ENCODE measurements at regions not wholly inside any gene's neighbourhood (a gene's known extent, or its start where the extent isn't known, plus 50 kb on each side); places are given as distances from the start of the nearest gene placed in this dataset.
"Not testable (repeated sequence)": the region's sequence is repeated elsewhere in the genome, so short reads cannot be mapped to it uniquely, and the experiment has no call there.

DNA sequence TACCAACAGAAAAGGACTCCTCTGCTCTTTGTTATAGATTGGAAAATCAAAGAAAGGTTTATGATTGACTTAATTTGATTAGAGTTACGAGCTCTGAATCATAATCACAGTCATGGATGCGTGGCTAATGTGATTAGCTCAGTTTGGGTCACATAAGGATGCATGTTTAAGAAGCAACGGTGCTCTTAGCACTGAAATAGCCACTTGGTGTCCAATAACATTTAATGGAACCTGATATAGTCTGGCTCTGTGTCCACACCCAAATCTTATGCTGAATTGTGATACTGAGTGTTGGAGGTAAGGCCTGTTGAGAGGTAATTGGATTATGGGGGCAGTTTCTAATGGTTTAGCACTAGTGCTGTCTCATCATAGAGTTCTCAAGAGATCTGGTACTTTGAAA is 501.6 kb downstream of the SLC6A15 start:
- no peak overlapping the region for H3K4me3 ChIP-seq (ENCODE audit: low read depth, low read length)
- DNase-seq (ENCODE audit: low read depth), result no peak
- TF ChIP-seq, protein P1, sequence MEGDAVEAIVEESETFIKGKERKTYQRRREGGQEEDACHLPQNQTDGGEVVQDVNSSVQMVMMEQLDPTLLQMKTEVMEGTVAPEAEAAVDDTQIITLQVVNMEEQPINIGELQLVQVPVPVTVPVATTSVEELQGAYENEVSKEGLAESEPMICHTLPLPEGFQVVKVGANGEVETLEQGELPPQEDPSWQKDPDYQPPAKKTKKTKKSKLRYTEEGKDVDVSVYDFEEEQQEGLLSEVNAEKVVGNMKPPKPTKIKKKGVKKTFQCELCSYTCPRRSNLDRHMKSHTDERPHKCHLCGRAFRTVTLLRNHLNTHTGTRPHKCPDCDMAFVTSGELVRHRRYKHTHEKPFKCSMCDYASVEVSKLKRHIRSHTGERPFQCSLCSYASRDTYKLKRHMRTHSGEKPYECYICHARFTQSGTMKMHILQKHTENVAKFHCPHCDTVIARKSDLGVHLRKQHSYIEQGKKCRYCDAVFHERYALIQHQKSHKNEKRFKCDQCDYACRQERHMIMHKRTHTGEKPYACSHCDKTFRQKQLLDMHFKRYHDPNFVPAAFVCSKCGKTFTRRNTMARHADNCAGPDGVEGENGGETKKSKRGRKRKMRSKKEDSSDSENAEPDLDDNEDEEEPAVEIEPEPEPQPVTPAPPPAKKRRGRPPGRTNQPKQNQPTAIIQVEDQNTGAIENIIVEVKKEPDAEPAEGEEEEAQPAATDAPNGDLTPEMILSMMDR (IDR thresholded peaks at IDR 0.05; ENCODE audit: low read depth, low read length, missing control alignments), result no peak

DNA sequence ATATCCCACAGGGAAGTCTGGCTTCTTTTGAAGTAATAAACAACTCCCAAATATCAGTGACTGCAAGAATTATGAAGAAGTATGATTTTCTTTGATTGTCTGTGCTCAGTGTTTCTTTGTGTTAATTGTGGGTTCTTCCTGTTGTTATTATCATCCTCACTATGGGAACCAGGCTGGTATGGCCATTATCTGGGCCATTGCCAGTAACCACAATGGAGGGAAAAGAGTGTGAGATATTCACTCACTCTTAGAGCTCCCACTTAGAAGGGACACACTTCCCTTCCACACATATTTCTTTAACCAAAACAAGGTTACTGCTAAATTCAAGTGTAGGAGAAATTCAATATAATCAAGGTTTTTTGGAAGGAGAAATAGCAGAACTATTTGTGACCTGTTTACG is 503.7 kb downstream of the SLC6A15 start:
- DNase-seq (ENCODE audit: low read depth), result no peak
- TF ChIP-seq, protein P1 (IDR thresholded peaks at IDR 0.05; ENCODE audit: low read depth, low read length, missing control alignments), result no peak
- no peak overlapping the region for H3K4me3 ChIP-seq (ENCODE audit: low read depth, low read length)

DNA sequence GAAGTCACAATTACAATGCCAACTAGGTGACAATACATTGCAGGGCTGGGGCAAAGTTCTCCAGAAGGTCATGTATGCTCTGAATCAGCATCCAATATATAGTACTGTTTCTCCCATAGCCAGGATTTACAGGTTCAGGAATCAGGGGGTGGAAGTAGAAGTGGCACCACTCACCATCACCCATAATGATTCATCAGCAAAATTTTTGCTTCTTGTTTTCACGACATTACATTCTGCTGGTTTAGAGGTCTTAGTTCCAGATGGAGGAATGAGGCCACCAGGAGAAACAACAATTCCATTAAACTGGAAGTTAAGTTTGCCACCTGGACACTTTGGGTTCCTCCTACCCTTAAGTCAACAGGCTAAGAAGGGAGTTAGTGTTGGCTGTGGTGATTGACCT is 505.9 kb downstream of the SLC6A15 start:
- DNase-seq (ENCODE audit: low read depth); H3K4me3 ChIP-seq (ENCODE audit: low read depth, low read length): not testable (repeated sequence)

DNA sequence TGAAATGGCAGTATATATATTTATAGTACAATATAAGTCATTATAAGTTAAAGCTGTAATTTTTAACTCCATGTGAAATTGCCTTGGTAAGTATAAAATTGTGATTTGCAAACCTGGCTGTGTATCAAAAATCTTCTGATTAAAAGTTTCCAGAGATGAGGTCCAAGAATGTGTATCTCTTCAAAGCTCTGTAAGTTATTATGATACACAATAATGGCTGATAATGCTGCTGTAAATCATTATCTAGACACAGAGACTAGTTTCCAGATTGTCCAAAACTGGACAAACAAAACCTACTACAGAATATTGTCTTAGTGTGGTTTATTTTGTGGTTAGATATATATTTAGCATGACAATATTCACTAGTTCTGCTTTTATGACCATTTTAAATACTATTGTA is 514.8 kb downstream of the SLC6A15 start:
- TF ChIP-seq, protein P1 (IDR thresholded peaks at IDR 0.05; ENCODE audit: low read depth, low read length, missing control alignments), result no peak
- no peak for DNase-seq (ENCODE audit: low read depth)
- H3K4me3 ChIP-seq (ENCODE audit: low read depth, low read length), result no peak overlapping the region

DNA sequence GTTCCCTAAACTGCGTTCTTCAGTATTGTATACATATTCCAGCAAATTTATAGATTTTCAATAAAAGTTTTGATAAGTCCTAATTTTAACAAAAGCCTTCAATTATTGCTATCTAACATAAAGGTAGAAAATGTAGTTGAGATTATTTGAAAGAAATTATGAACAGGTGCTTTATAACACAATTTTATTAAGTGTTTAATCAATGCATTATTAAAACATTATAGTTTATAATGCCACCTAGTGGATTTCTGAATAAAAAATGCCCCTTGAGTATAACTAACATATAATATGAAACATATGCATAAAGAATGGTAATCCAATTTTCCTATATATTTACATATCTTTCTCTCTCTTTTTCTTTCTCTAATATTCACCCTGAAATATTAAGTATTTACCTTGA is 515.3 kb downstream of the SLC6A15 start:
- no peak for DNase-seq (ENCODE audit: low read depth)
- TF ChIP-seq, protein P1 (IDR thresholded peaks at IDR 0.05; ENCODE audit: low read depth, low read length, missing control alignments), result no peak
- no peak overlapping the region for H3K4me3 ChIP-seq (ENCODE audit: low read depth, low read length)

DNA sequence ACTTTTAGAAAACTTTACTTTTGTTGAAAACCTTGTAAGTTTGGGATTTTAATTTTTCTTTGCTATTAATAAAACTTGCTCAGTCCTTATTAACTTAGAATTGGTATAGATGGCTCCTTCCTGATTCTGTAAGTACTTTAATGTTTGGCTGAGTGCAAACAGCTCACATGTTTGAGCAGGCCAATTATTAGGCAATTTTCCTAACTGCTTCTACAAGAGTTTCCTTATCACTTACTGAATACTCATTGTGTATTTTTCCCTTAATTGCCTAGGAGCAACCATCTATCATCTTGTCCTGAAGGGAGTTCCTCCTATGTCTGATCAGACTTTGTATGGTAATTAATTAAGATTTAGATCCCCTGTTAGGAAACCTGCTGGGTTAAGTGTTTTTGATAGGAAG is 521.4 kb downstream of the SLC6A15 start:
- not testable (repeated sequence) for H3K4me3 ChIP-seq (ENCODE audit: low read depth, low read length); DNase-seq (ENCODE audit: low read depth)

DNA sequence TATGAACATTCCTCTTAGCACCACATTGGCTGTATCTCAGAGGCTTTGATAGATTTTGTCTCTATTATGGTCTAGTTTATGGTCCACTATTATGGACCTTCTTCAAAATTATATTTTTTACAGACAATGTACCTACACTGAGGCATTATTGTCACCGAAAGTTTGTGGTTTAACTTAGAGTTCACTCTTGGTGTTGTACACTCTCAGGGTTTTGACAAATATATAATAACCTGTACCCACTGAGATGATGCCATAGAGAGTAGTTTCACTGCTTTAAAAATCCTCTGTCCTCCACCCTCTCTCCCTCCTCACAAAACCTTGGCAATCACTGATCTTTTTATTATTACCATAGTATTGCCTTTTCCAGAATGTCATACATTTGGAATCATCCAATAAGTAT is 528.2 kb downstream of the SLC6A15 start:
- TF ChIP-seq, protein P1 (IDR thresholded peaks at IDR 0.05; ENCODE audit: low read depth, low read length, missing control alignments), result no peak
- no peak for DNase-seq (ENCODE audit: low read depth)

DNA sequence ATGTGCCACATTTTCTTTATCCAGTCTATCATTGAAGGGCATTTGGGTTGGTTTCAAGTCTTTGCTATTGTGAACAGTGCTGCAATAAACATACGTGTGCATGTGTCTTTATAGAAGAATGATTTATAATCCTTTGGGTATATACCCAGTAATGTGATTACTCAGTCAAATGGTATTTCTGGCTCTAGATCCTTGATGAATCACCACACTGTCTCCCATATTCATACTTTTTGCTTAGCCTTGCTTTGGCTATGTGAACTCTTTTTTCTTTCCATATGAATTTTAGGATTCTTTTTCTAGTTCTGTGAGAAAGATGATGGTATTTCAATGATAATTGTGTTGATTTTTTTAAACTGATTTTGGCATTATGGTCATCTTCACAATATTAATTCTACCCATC is 530.1 kb downstream of the SLC6A15 start:
- not testable (repeated sequence) for H3K4me3 ChIP-seq (ENCODE audit: low read depth, low read length); DNase-seq (ENCODE audit: low read depth)

More for the DNA sequence above, 528.2 kb downstream of the SLC6A15 start:
- no peak overlapping the region for H3K4me3 ChIP-seq (ENCODE audit: low read depth, low read length)

DNA sequence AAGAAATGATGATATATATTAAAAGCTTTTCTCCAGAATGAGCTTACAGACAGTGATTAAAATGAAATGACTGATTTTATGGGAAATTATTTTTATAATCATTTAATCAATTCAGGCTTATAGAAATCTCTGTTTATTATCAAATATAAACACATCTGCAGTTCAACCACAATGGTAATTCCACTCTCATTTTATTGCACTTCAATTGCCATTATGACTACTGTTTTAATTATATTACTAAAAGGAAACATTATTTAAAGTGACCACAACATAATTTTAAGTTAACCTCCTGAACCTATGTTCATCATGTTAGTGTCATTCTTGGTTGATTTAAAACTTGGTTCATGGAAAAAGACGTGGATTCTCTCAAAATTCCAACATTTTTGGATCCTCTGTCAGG is 536.3 kb downstream of the SLC6A15 start:
- H3K4me3 ChIP-seq (ENCODE audit: low read depth, low read length), result no peak overlapping the region
- DNase-seq (ENCODE audit: low read depth), result no peak
- TF ChIP-seq, protein P1 (IDR thresholded peaks at IDR 0.05; ENCODE audit: low read depth, low read length, missing control alignments), result no peak
